ENCODE measurements at regions not wholly inside any gene's neighbourhood (a gene's known extent, or its start where the extent isn't known, plus 50 kb on each side); places are given as distances from the start of the nearest gene placed in this dataset.

DNA sequence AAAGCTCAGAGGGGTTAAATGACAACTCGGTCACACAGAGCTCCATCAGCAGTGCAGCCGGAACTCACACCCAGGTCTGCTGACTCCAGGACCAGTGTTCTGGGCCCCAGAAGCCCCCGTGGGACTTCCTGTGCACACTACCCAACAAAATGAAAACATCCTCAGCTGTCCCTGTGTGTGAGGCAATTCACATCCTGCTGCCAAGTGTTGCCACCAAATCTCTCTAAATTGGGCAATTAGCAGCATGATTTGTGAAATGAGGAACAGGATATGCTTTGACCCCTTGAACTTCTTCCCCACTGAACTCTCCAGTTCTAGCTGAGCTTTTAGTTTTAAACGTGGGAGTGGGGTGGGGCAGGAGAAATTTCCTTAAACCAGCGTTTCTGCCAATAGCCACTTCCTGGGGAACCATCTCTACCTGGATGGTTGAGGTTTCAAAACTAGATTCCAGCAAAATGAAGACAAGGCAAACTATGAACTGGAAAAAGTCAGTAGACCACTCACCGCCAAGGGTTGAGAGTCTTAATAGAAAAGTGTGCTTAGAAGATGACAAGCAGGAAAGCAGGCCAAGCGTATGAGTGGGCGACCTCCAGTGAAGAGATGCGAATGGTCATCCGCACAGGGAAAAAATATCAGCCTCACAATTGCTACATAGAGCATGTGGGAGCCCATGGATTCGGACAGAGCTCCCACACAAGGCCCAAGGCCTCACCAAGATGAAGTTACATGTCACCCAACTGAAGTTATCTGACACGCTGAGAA, 51.9 kb upstream of the CHST15 start:
- DNase-seq (ENCODE audit: low read depth, low spot score): no peak
- in situ Hi-C loops (cut with HindIII; ENCODE audit: low pct_unique_long_range_greater_than_20kb, low sequenced_read_pairs): no loop called here

DNA sequence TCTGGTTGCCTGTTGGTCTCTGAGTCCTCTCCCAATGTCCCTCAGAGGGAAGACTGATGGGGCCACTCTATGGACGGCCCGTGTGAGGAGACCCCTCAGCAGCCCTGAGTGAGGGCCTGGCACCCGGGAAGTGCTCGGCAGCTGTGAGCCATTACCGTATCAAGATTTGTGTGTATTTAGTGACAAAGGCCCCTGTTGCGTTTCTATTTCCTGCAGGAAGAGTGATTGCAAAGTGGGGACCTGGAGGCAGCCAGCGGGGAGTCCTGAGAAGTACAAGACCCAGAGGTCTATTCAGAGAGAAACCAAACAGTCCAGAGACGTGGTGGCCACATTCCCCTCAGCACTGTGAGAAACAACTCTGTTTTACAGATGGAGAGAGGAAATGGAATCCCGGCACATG, 51.1 kb upstream of the CHST15 start:
- no peak for DNase-seq (ENCODE audit: low read depth, low spot score)
- in situ Hi-C loops (cut with HindIII; ENCODE audit: low pct_unique_long_range_greater_than_20kb, low sequenced_read_pairs): no loop called here

DNA sequence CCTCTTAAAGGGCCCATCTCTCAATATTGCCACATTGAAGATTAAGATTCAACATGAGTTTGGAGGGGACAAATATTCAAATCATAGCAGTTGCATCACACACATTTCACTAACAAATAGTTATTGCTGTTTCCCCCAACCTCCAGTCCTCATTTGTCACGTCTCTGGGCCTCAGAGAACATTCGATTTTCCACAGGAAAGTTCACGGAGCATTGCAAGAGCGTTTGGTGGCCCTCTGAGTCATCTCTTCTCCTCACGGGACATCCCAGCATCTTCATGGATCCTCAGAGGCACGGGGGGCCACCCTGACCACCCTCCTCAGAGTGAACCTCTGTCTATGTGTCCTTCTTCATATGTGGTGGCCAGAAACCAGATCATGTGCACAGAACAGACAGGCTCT, 50.3 kb upstream of the CHST15 start:
- in situ Hi-C loops (cut with HindIII; ENCODE audit: low pct_unique_long_range_greater_than_20kb, low sequenced_read_pairs): no loop called here
- DNase-seq (ENCODE audit: low read depth, low spot score): no peak

Measured in SK-MEL-5 (cell line).